AG09319 (cell line): ENCODE measurements at regions not wholly inside any gene's neighbourhood (a gene's known extent, or its start where the extent isn't known, plus 50 kb on each side); places are given as distances from the start of the nearest gene placed in this dataset.
"Not testable (repeated sequence)": the region's sequence is repeated elsewhere in the genome, so short reads cannot be mapped to it uniquely, and the experiment has no call there.

Source experiments
- DNase-seq: peaks from one replicate; pipeline ENCODE4 v3.0.0-alpha.2; 2010; ENCODE audit warnings: low read depth; ENCODE audit errors: extremely low read depth
- CTCF ChIP-seq: IDR thresholded peaks from 2 replicates; pipeline ENCODE4 v1.5.1; 2011; ENCODE audit warnings: low read depth, mild to moderate bottlenecking, inconsistent platforms, low read length, moderate library complexity

- no peak for TF ChIP-seq CTCF
- no peak for DNase-seq
These were observed 126.2 kb upstream of the PMCH start for GRCh38 chr12:102323799-102324198.

GRCh38 chr12:102322254-102322653 is 124.6 kb upstream of the PMCH start:
- no peak for DNase-seq
- TF ChIP-seq CTCF: no peak

- no peak for DNase-seq
- TF ChIP-seq CTCF: no peak
These were observed 123.9 kb upstream of the PMCH start for GRCh38 chr12:102321305-102322082.

DNA sequence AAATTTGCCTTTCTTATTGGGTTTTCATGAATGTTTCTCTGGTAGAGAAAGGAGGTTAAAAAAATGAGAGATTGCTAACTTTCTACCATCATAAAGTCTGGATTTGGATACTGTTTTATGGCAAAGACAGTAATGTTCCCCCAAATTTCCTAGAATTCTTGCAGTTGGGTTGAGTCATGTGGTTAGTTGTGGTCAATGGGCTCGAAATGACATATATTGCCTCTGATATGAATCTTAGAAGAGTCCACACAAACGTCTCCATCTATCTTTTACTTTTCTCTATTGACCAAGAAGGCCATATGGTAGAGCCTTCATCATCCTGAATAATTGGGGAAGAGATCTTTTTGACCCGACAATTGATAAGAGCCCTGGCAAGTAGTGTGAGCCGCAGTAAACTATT is 119.5 kb upstream of the PMCH start:
- TF ChIP-seq CTCF: no peak
- no peak for DNase-seq

GRCh38 chr12:102316723-102317122 is 119.1 kb upstream of the PMCH start:
- no peak for DNase-seq
- TF ChIP-seq CTCF: no peak

DNA sequence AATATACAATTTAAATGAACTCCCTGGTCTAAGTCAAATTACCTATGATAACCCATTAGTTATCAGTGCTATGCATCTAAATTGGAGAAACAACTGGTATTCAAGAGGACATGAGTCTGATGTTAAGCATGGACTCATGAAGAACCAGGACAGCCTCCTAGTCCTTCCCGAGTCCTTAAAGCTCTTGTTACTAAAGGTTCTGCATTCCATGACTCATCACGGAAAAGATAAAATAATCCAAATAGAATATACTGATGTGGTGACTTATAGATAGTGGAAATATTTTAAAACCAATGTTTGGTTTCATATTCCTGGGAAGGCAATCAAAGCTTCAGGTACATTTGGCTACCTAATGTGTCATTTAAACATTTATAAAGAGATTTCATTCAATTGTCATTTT is 117.2 kb upstream of the PMCH start:
- no peak for DNase-seq
- TF ChIP-seq CTCF: no peak

DNA sequence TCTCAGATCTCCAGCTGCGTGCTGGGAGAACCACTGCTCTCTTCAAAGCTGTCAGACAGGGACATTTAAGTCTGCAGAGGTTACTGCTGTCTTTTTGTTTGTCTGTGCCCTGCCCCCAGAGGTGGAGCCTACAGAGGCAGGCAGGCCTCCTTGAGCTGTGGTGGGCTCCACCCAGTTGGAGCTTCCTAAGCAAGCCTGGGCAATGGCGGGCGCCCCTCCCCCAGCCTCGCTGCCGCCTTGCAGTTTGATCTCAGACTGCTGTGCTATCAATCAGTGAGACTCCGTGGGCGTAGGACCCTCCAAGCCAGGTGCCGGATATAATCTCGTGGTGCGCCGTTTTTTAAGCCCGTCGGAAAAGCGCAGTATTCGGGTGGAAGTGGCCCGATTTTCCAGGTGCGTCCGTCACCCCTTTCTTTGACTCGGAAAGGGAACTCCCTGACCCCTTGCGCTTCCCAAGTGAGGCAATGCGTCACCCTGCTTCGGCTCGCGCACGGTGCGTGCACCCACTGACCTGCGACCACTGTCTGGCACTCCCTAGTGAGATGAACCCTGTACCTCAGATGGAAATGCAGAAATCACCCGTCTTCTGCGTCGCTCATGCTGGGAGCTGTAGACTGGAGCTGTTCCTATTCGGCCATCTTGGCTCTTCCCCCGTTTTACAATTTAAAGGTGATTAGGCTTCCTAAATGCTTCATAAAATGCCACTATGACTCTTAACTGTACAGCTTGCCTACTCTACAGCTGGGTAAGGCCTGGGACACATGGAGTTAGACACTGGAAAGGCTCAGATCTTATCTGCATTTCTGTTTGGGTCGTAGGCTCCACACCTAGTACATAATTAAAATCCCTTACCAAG is 115.7 kb upstream of the PMCH start:
- DNase-seq: not testable (repeated sequence)

DNA sequence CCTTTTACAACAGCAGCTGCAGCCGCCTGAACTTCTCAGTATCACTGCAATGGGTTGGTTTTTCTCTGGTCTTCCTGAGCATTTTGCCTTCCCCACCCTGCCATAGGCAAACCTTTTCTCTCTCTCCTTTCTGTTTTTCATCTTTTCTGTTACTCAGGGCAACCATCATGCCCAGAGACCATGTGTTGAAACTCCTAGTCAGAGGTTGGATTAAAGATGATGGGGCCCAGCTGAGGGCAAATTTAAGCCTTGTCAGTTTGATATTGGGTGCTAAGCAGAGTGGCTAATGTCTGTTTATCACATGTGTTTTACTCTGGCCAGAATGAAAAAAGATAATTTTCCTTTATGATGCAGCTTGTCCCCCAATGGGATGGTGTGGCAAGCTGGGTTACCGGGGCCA is 107.9 kb upstream of the PMCH start:
- no peak for TF ChIP-seq CTCF
- DNase-seq: no peak

GRCh38 chr12:102304667-102305066 is 107.0 kb upstream of the PMCH start:
- not testable (repeated sequence) for DNase-seq
